Cardiac muscle cell (in vitro differentiated cells and primary cell): ENCODE measurements at regions not wholly inside any gene's neighbourhood (a gene's known extent, or its start where the extent isn't known, plus 50 kb on each side); places are given as distances from the start of the nearest gene placed in this dataset.

Experiments used
- DNase-seq, 2 donors: peaks; one replicate each; pipeline versions ENCODE4 v3.0.0 to v3.0.0-alpha.2; 2010 to 2017; ENCODE audit warnings: low read depth in 1 of 2, low spot score in 1 of 2
- H3K27ac ChIP-seq: fragments of 200-600 bp; sonication (generic); 2 replicates; pipeline ENCODE4 v1.5.1; 2016
- H3K27me3 ChIP-seq: fragments of 200-600 bp; sonication (generic); 2 replicates; pipeline ENCODE4 v1.6.0; 2016; ENCODE audit warnings: control low read depth
- H3K36me3 ChIP-seq: fragments of 200-600 bp; sonication (generic); 2 replicates; pipeline ENCODE4 v1.5.1; 2016; ENCODE audit warnings: control low read depth
- H3K4me1 ChIP-seq: fragments of 200-600 bp; sonication (generic); 2 replicates; pipeline ENCODE4 v1.8.1; 2017; ENCODE audit warnings: low read depth, mild to moderate bottlenecking, mixed run types
- H3K4me3 ChIP-seq: fragments of 200-600 bp; sonication (generic); 2 replicates; pipeline ENCODE4 v1.5.1; 2016; ENCODE audit warnings: mild to moderate bottlenecking
- H3K9me3 ChIP-seq: fragments of 200-600 bp; sonication (generic); 2 replicates; pipeline ENCODE4 v1.5.1; 2017; ENCODE audit warnings: low read depth, mild to moderate bottlenecking, control low read depth
- CTCF ChIP-seq: IDR thresholded peaks from 2 replicates; pipeline ENCODE4 v1.5.1; 2012; ENCODE audit warnings: low read depth, mild to moderate bottlenecking, low read length

- Histone ChIP-seq H3K4me1 (no peaks in the 10 kb centered on the region), H3K9me3 (no peaks in the 10 kb centered on the region), H3K36me3 (no peaks in the 10 kb centered on the region), H3K4me3 (no peak overlapping the region), H3K27ac (no peak overlapping the region), H3K27me3 (peaks cover 22% of the 10 kb centered on the region)
- TF ChIP-seq CTCF: no peak
- peak in 1 of 2 donors; percentile 49 for DNase-seq
Observed at GRCh38 chr5:92801911-92802310, 779.1 kb downstream of the NR2F1-AS1 start.

- Histone ChIP-seq H3K9me3 (no peaks in the 10 kb centered on the region), H3K4me3 (no peak overlapping the region), H3K36me3 (no peaks in the 10 kb centered on the region), H3K4me1 (no peaks in the 10 kb centered on the region), H3K27me3 (peaks cover 18% of the 10 kb centered on the region), H3K27ac (no peak overlapping the region)
- peak in 1 of 2 donors; percentile 14 for DNase-seq
- no peak for TF ChIP-seq CTCF
Observed at GRCh38 chr5:92800365-92800764, 780.7 kb downstream of the NR2F1-AS1 start.

- Histone ChIP-seq H3K4me3 (no peak overlapping the region), H3K27me3 (no peaks in the 10 kb centered on the region), H3K27ac (no peak overlapping the region), H3K36me3 (no peaks in the 10 kb centered on the region), H3K9me3 (no peaks in the 10 kb centered on the region), H3K4me1 (no peaks in the 10 kb centered on the region)
- no peak for DNase-seq
- TF ChIP-seq CTCF: no peak
Observed at GRCh38 chr5:92795633-92796032, 785.4 kb downstream of the NR2F1-AS1 start.

- H3K27me3 ChIP-seq: no peaks in the 10 kb centered on the region
- no peak for TF ChIP-seq CTCF
- peak in 1 of 2 donors; percentile 2 for DNase-seq
Observed at GRCh38 chr5:92780057-92780456, 801.0 kb downstream of the NR2F1-AS1 start.

GRCh38 chr5:92779536-92779935, 801.5 kb downstream of the NR2F1-AS1 start:
- Histone ChIP-seq H3K9me3 (no peaks in the 10 kb centered on the region), H3K27ac (no peak overlapping the region), H3K4me3 (no peak overlapping the region), H3K4me1 (peaks cover 27% of the 10 kb centered on the region), H3K36me3 (no peaks in the 10 kb centered on the region), H3K27me3 (no peaks in the 10 kb centered on the region)
- DNase-seq: no peak
- no peak for TF ChIP-seq CTCF

More at GRCh38 chr5:92780057-92780456, 801.0 kb downstream of the NR2F1-AS1 start:
- H3K9me3 ChIP-seq: no peaks in the 10 kb centered on the region
- H3K4me1 ChIP-seq: peaks cover 22% of the 10 kb centered on the region
- no peak overlapping the region for H3K27ac ChIP-seq
- no peak overlapping the region for H3K4me3 ChIP-seq
- H3K36me3 ChIP-seq: no peaks in the 10 kb centered on the region

GRCh38 chr5:92778261-92778660, 802.8 kb downstream of the NR2F1-AS1 start:
- Histone ChIP-seq H3K27me3 (no peaks in the 10 kb centered on the region), H3K36me3 (no peaks in the 10 kb centered on the region), H3K4me3 (no peak overlapping the region), H3K4me1 (peaks cover 28% of the 10 kb centered on the region), H3K9me3 (no peaks in the 10 kb centered on the region), H3K27ac (no peak overlapping the region)
- TF ChIP-seq CTCF: no peak
- no peak for DNase-seq
